RCC 7860 (cell line): ENCODE measurements at regions not wholly inside any gene's neighbourhood (a gene's known extent, or its start where the extent isn't known, plus 50 kb on each side); places are given as distances from the start of the nearest gene placed in this dataset.

Experiments used
- DNase-seq: peaks from one replicate; pipeline ENCODE4 v3.0.0-alpha.2; 2015; ENCODE audit warnings: low spot score
- FAIRE-seq: peaks from 2 replicates; lab custom pipeline; 2012; peaks lifted over from hg19 to GRCh38; lab: Jason Lieb, UNC

DNA sequence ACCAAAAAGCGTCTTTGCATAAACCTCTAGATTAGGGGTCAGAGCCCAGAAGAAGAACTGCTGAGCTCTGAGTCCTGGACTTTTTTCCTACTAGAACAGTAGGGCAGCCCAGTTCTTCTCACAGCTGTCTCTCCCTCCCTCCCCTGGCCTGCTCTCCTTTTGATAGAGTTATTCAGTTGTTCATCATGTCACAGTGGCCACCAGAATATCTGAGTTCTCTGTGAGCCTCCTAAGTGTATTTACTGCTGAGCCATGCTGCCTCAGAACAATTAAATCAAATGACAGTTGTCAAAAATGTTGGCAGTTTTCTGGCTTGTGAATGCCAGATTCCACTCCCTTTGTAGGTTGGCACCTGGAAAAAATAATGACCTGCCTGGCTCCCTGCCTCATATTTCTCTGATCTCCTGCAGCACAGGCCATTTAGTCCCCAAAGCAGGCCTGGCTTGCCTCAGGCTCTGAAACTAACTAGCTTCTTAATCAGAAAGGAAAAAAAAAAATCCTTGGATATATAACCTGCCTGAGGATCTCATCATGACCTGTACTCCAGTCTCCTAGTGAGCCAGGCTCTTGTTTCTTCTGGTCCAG is 377.4 kb upstream of the LARGE1 start:
- no peak for FAIRE-seq
- DNase-seq: no peak

DNA sequence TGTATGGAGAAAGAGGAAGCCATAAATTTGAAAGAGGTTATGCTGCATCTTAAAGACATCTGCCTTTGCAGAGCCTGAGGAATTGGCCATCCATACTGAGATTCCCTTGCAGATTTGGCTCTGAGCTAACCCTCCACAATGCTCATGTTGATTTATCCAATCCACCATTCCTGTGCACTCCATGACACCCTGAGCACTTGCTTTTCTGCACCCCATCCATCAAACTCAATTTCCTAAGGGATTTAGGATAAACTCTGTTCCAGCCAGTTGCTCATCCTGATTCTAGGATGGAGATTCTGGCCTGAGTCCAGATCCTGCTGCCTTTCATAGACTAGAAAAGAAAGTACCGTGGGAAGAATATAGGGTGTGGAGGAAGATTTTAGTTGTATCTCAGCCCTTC is 379.2 kb upstream of the LARGE1 start:
- FAIRE-seq (no peak), DNase-seq (no peak)

DNA sequence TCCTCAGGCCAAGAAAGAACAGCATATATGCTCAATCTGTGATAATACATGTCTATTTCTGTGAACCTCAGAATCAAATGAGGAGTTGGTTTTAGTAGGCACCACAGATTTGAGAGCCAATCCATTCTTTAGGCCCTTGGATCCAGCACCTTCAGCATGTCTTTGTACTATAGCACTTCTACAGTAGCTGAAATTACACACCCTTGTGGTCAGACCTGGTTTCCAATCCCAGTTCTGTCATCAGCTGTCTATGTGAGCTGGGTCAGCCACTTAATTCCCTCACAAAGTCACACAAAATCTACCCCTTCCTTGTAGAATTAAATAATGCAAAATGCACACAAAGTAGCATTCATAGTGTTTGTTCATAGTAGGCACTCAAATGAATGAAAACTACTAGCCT is 381.3 kb upstream of the LARGE1 start:
- no peak for DNase-seq

DNA sequence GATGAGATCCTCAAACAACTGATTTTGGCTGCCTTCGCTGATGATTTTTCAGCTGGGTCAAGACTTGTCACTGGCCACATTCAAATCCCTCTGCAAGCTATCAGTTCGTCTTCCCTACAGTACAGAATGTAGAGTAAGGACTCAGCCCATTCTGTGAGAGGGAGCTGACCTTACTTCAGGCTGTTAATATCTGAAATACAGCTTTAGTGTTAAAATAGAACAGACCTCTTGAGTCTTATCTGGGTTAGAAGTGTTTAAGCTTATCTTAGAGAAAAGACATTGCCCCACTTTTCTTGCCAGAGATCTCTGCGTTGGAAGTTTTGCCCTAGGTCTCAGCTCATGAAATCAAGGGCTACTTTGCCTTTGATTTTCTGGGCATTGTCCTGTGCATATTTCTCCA is 383.4 kb upstream of the LARGE1 start:
- DNase-seq (no peak), FAIRE-seq (no peak)

More for the DNA sequence above, 381.3 kb upstream of the LARGE1 start:
- FAIRE-seq: no peak

DNA sequence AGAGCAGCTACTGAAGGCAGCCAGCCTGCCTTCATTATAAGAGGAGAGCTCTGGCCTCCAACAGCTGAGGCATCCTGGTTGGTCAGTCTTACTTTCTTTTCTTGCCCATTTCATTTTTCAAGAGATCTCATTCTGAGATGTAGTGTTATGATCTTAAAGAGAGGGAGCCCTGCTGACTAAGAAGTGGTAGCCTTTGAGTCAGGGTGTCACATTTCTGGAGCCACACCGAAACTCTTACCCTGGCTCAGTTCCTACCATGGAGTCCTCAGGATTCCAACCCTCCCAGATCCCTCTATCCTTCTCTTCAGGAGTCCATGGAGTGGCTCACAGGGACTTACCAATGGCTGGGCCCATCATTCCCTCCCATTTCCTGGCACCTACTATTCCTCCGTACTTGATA is 386.1 kb upstream of the LARGE1 start:
- no peak for FAIRE-seq
- DNase-seq: no peak

DNA sequence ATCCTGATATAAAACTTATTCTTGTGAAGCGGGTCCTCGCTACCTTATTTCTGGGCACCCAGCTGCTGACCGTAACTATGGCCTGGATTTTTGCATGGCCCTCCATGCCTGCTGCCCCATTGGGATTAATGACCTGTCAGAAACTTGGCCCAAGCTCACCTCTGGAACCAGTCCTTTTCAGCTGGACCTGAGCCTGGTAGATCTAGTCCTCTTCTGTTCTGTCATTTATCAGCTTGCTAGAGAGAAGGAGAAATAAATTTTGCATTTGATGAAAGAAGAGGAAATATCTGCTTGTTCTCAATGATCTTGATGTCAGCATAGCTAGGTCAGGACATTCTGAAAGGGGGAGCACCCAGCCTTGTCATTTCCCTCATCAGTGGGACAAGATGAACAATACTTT is 387.8 kb upstream of the LARGE1 start:
- DNase-seq (no peak), FAIRE-seq (no peak)

DNA sequence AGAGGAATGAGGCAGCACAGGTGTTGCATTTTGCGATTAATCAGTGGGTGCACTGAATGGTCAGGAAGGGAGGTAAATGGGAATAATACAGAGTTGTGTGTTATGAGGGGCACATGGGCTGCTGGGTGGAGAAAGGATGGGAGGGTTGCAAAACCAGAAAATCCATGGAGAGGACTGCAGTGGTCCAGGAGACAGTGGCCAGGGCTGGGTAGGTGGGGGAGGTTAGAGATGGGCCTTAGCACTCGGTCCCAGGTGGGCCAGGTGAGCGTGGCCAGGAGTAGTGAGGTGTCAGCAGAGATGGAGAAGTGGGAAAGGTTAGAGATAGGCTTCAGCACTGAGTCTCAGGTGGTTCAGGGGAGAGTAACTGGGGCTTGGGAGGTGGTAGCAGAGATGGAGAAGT is 399.1 kb upstream of the LARGE1 start:
- DNase-seq: no peak
- no peak for FAIRE-seq

DNA sequence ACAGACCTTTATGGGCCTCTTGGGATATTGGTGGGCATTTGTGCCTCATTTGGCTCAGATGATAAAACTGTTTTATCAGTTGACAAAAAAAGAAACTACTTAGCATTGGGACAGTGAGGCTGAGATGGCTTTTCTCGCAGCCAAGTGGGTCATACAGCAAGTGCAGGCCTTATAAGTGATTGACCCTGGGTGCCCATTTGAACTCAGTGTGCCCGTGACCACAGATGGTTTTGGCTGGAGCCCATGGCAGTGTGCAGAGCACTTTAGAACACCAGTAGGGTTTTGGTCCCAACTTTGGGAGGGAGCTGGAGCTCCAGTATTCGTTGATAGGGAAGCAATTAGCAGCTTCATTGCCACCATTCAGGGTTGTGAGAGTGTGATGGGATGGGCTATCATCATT is 404.5 kb upstream of the LARGE1 start:
- FAIRE-seq (no peak), DNase-seq (no peak)

DNA sequence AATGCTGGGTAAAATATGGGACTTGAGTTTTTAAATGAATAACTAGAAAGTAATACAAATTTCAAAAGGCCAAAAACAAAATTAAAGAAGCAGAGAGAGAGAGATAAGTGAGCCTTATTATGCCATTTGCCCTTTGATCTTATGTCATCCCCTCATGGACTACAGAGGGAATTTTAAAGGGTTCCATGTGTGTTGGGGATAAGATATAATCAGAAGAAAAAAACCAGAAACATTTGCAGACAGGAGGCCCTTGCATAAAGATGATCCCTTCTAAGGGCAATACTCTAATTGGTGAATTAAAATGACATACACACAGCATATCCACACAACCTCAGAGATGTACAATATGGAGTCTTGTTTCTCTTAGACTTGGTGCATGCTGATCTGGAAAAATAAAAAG is 406.6 kb upstream of the LARGE1 start:
- FAIRE-seq: no peak
- DNase-seq: no peak

DNA sequence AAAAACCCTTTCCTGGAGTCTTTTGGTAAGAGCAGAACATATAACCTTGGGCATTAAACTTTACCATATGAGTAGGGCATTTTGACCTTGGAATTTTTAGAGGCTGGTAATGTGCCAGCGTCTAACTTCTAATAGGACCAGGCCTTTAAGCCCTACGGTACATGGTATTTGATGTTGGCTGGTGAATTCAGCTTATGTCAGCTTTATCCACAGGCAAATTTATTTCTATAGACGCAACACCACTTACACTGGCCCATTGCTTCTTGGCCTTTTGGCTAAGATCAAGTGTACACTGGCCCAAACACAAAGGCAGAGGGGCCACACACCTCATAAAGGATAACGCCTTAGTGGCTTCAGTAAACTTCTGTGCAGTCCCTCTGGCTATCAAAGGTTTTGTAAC is 410.2 kb upstream of the LARGE1 start:
- DNase-seq: no peak
- FAIRE-seq: no peak

DNA sequence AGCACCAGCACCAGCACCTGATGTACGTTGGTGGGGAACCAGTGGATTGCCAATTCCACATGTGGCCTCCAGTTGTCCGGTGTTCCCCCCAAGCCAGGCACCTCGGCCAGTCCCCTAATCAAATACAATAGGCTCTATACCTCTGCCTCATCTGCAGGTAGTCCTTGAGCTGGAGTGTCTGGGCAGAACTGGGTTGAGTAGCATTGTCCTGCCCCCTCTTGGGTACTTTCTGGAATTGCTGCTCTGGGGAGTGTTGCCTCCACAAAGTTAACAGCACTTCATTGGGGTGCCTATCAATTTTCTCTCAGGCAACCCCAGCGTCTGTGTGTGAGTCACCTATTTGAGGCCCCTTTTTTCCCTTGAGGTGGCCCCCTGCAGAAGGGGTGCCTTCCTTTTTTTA is 413.0 kb upstream of the LARGE1 start:
- DNase-seq (no peak), FAIRE-seq (no peak)

DNA sequence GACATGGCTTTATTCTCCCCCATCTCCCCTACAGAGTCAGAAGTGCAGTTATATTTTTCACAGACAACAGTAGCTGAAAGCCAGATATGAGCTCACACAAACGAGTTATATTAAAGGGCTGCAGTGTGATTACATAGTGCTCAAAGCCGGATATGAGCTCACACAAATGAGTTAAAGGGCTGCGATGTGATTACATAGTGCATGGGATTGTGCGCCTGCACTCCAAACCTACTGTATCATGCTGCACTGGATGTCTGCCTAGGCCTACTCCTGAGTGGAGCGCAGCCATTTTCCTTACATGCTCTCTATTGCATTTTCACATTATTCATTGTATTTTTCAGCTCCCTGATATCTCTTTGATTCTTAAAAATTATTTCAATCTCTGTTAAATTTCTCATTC is 414.6 kb upstream of the LARGE1 start:
- no peak for DNase-seq
- FAIRE-seq: no peak

DNA sequence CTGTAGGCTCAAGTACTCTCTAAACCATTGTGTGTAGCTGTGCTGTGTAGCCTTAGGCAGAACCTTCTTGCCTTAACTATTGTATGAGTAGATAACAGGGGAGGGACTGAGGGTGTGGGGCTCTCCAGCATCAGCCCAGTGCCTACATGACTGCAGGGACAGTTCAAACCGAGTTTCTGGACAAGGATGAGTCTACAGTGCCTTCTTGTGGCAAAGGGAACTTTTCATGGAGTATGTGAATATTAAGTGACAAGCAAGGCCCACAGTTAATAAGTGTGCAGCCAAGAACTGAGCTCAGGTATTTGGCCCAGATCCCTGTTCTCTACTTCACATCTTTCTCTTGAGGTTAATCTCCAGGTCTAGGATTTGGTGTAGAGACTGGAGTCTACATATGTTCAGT is 424.4 kb upstream of the LARGE1 start:
- FAIRE-seq (no peak), DNase-seq (no peak)

DNA sequence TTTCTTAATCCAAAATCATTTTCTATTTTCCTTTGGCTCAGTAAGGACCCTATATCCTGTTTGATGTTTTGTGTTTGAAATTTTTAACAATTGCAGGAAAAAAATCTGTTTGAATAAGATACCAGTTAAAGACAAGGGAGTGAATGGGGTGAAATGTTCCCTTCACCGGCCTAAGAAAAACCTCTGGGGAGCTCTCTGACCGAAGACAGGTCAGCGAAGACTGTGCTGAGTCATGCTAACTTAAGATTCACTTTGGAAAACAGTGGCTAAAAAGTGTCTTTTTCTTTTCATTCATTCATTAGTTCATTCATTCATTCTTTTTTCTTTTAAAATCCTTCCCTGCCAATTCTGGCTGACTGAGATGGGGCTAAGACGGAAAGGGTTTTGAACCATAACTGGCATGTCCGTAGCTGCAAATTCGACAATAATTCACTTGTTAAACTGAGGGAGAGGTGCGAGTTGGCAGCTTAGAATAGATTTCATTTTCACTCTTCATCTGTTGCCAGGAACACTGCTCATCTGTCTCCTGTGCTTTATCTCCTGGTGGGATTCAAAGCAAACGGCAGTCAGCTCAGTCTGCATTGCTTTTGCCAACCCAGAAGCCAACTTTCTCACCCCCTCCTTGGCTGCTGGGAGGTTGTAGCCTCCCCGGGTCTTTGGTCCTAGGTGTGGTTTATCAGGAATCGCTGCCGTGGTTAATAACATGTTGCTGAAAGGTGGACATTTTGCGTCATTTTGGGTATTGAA is 434.0 kb upstream of the LARGE1 start:
- FAIRE-seq: no peak
- no peak for DNase-seq

DNA sequence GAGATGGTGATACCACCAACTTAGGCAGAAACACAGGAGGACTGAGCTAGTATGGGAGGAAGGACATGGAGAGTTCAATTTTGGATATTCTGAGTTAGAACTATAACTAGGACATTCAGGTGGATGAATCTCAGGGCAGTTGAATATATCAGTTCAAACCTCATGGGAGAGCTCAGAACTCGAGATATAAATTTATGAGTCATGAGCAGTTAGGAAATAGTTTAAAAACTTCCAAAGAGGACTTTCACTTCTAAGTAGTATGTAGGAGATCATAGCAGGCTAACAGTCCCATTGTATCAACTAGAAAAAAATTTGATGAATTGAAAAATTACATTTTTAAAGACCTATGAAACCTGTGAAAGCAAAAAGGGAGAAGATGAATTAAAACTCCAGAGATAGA is 436.2 kb upstream of the LARGE1 start:
- DNase-seq (no peak), FAIRE-seq (no peak)

DNA sequence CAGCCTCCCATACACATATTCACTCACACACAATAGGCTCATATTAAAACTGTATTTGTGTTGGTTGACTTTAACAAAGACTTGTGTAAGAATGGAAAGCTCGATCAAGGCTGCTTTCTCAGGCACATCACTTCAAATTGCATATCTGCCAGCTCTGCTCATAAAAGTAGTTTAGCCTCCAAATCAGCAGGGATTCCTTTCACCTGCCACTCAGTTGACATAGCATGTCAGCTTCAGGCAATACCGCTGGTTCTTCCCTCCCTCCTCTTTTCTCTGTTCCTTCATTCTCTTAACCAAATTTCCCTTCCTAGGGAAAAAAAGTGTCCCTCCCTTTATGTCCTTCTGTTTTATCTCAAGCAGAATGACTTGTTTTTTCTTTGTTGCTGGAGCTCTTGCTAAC is 450.4 kb upstream of the LARGE1 start:
- no peak for FAIRE-seq
- no peak for DNase-seq

DNA sequence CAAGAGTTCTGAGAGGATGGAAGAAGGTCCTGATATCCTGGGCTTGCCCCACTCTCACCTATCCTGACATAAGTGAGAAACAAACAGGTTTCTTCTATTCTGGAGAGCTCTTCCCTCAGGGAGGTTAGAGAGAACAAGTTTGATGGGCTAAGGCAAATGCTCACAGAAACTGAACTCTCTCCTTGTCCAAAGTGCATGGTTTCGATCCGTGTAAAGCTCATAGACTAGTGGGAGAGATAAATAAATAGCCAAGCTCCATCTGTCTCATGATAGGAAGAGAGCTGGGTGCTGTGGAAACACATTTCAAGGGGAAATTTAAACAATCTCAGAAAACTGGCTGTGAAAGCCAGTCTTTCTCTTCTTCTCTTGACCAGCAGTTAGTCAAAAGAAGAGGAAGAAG is 459.5 kb upstream of the LARGE1 start:
- DNase-seq (no peak), FAIRE-seq (no peak)

DNA sequence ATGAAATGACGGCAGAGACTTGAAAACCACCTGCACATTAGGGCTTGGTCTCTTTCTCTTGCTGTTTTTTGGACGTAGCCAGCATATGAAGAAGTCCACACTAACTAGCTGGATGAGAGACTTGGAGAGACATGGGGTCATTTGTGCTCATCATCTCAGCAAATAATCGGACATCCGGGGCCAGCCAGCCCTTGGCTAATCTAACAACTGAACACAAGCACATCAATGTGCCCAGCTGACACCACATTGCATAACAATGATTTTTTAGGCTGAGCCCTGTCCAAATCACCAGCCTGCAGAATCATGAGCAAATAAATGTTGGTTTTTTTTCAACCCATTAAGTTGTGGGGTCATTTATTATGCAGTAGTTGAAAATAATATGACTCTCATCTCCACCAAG is 460.3 kb upstream of the LARGE1 start:
- FAIRE-seq (no peak), DNase-seq (no peak)

DNA sequence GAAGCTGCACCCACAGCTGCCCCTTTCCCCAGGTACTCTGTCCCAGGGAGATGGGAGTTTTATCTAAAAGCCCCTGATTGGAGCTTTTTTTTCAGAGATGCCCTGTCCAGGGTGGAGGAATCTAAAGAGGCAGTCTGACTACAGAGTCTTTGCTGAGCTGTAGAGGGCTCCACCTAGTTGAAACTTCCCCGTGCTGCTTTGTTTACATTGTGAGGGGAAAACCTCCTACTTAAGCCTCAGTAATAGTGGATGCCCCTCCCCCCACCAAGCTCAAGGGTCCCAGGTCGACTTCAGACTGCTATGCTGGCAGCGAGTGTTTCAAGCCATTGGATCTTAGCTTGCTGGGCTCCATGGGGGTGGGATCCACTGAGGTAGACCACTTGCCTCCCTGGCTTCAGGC is 470.1 kb upstream of the LARGE1 start:
- FAIRE-seq (no peak), DNase-seq (no peak)

DNA sequence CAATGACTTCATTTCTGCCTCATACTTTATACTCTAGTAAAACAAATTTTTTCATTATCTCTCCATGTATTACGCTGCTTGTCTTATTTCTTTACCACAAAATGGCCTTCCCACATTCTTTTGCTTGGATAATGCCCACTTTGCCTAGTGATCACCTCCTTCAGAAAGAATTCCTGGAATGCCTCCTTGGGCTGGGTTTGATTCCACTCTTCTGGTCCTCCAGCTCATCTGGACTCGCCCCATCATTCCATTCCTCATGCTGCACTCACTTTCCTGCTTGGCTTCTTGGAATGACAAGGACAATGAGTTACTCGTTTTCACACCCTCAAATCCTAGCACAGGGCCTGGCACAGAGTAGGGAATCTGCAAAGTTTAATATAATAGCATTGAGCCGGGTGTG is 475.1 kb upstream of the LARGE1 start:
- FAIRE-seq (no peak), DNase-seq (peak; percentile 22)

DNA sequence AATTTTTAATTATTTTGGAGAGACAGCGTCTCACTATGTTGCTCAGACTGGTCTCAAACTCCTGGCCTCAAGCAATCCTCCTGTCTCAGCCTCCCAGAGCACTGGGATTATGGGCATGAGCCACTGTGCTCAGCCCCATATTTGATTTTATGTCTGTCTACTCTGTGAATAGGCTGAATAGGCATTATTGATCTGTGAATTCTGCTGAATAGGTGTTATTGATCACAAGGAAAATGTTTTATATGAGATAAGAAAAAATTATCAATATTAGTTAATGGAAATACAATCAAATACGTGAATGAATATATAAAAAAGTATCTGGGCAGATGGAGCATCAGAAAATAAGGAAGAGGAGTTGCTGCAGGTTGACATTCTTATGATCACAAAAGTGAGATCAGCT is 483.4 kb upstream of the LARGE1 start:
- no peak for DNase-seq

DNA sequence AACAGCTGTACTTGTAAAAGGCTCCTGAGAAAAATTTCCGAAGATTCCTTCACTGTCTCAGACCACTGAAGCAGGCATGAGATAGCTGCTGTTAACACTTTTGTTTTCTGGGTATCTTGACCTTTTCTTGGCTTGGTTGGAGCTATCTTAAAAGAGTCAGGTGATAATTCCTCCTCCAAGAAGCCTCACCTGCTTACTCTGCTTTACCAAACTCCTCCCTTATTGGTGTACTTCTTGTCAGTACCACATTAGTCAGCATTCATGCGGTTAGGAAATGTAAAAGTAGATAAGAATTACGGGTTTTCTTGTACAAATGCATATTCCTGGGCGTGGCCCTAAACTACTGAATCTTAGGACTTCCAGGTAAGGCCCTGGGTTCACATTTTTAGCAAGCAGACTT is 489.8 kb upstream of the LARGE1 start:
- DNase-seq (no peak), FAIRE-seq (no peak)

More for the DNA sequence above, 483.4 kb upstream of the LARGE1 start:
- FAIRE-seq: no peak
